HFF-Myc (cell line): ENCODE measurements at regions not wholly inside any gene's neighbourhood (a gene's known extent, or its start where the extent isn't known, plus 50 kb on each side); places are given as distances from the start of the nearest gene placed in this dataset.

Source experiments
- DNase-seq: peaks from one replicate; pipeline ENCODE4 v3.0.0-alpha.2; 2011; ENCODE audit warnings: low read depth; ENCODE audit errors: extremely low read depth
- H3K4me3 ChIP-seq: replicated peaks from 2 replicates; pipeline ENCODE4 v1.5.1; 2011; ENCODE audit warnings: low read depth, mild to moderate bottlenecking, control low read depth, low read length
- TF ChIP-seq, protein P1 (sequence below): IDR thresholded peaks from 2 replicates; pipeline ENCODE4 v1.5.1; 2012; ENCODE audit warnings: mild to moderate bottlenecking, low read depth, low read length, control low read depth; ENCODE audit errors: missing control alignments

DNA sequence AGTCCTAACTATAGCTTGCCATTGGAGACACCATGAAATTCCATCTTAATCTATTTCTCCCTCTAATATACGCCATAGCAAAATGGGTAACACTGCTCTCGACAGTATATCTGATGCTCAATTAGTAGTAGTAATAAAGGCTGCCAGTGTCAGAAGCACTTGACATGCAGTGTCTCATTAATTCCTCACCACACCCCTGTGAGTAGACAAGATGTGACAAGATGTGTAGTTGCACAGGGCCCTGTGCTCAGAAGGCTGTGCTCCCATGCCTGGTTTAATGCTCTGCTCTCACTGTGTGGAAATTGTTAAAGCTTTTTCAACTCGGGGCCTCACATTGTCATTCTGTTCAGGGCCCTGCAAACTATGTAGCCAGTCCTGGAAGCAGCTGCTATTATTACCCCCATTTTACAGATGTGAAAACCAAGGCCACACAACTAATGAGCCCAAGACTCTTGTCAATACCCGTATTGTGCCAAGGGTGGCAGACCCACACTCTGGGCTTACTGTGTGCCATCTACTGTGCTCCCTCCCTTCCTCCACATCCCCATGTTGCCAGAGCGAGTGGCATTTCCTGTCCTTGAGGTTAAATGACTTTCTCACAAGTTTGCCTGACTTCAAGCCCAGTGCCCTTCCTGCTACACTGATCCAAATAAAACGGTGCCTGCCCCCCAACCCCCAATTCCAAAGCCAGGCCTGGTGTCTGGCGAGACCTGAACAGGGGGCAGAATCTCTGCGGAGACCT lies 287.3 kb upstream of the CCL2 start:
- no peak overlapping the region for H3K4me3 ChIP-seq
- no peak for DNase-seq
- TF ChIP-seq, protein P1, sequence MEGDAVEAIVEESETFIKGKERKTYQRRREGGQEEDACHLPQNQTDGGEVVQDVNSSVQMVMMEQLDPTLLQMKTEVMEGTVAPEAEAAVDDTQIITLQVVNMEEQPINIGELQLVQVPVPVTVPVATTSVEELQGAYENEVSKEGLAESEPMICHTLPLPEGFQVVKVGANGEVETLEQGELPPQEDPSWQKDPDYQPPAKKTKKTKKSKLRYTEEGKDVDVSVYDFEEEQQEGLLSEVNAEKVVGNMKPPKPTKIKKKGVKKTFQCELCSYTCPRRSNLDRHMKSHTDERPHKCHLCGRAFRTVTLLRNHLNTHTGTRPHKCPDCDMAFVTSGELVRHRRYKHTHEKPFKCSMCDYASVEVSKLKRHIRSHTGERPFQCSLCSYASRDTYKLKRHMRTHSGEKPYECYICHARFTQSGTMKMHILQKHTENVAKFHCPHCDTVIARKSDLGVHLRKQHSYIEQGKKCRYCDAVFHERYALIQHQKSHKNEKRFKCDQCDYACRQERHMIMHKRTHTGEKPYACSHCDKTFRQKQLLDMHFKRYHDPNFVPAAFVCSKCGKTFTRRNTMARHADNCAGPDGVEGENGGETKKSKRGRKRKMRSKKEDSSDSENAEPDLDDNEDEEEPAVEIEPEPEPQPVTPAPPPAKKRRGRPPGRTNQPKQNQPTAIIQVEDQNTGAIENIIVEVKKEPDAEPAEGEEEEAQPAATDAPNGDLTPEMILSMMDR, result no peak

DNA sequence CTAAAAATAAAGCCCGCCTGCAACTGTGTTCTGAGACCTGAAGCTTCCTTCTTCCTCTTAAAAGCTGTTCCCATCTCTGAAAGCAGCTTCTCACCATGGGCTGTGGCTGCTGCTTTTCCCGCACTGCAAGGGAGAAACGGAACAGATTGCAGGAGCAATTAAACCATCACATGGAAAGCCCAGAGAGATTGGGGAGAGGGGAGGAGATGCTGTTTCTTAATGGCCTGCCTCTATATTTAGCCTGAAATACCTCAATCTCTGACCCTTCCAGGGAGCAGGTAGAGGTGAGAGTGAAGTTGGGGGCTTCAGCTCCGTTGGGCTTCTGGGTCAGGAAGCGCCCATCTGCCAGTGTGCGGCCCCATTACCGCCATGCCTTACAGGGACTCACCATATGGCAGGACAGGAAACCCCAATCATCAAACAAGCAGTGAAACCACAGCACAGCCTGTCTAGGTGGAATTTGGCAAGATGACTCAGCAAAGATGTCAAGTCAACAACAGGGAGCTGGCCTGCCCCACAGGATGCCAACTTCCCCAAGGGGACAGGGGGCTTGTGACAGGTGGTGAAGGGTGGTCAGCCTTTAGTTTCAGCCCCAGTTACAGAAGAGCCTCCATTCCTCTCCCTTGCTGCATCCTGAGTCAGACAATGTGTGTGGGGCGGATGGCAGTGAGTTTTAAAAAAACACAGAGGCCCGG lies 286.6 kb upstream of the CCL2 start:
- H3K4me3 ChIP-seq, result no peak overlapping the region
- DNase-seq, result no peak
- TF ChIP-seq, protein P1, result no peak

DNA sequence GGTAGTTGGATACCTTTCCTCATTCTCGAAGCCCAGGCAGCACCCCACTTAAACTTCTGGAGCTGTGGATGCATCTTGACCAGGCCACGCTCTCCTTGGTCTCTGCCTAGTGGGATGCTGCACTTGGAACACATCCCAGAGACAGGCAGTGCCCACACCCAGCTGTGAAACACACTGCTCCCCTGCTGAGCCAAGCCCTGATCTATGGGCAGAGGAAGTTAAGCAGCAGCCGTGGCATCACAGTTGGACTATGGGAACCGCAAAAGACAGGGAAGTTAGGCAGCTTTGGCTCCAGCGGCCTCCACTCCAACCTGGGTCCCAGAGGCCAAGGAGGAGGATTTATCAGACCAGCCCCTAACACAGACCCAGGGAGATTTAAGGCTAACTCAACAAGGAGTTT lies 284.8 kb upstream of the CCL2 start:
- DNase-seq, result no peak
- TF ChIP-seq, protein P1, result no peak
- no peak overlapping the region for H3K4me3 ChIP-seq

DNA sequence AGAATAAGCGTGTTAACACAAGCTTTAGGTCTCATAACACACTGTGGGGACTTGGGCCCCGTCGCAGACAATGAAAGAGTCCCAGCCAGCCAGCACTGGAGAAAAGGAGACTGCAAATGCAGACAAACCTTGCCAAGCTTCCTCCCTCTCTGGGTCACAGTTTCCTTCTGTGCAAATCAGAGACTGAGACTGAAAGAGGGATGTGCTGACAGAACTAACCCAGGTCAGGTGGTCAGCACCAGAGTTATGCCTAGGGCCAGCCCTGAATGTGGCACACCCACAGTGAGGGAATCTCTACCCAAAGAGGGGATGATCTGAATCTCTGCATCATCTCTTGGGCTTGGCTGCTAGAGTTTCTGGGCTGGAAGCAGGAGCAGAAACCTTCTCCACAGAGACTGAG lies 282.3 kb upstream of the CCL2 start:
- TF ChIP-seq, protein P1, result no peak
- H3K4me3 ChIP-seq, result no peak overlapping the region
- no peak for DNase-seq

DNA sequence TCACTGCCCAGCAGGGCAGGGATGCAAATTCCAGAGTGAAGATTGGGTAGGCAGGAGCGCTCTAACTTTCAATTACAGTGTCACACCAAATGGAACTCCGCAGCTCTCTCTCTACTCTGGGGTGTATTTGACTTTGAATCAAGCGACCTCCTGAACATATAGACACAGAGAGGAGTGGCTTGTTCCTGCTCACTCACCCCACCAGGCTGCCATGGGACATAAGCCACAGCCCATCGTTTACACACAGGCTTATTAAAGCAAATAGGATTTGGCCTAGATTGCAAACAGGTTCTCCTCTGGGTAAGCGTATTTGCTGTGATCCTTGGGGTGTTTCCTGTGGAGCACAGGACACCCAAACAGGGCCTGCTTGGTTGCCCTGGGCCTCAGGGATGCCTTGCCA lies 281.6 kb upstream of the CCL2 start:
- H3K4me3 ChIP-seq, result no peak overlapping the region
- no peak for DNase-seq
- TF ChIP-seq, protein P1, result no peak

DNA sequence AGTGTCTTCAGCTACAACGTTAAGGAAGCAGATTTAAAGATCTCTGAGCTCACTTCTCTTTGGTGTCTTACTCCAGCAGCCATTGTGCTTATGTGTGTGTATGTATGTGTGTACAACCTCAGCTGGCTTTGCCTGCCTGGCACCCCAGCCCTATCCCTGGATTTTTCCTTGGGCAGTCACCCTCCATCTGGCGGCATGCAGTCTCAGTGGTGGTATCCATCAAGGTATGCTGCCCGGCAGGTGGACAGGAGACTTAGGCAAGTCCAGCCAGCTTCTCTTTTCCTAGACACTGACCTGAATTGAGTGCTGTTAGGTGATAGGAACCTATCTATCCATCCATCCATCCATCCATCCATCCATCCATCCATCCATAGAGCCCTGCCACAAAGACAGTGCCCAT lies 280.8 kb upstream of the CCL2 start:
- TF ChIP-seq, protein P1, result no peak
- no peak overlapping the region for H3K4me3 ChIP-seq

DNA sequence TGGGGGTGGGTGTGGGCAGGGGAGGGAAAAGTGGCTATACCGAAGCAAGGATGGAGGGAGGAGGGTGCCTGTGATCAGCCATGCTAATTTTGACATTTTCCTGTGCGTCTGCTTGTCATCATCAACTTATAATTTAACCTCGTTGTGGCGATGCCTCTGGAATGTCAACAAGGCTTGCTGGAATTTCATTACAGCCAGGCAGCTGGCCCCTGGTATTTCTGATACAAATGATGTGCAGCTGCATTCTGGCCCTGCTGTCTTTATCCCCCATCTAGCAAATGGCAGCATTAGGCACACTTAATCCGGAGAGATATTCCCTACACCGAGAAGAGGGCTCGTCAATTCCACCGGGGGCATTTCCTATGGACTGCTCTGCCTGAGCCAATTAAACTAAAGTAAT lies 278.3 kb upstream of the CCL2 start:
- TF ChIP-seq, protein P1, result no peak
- no peak overlapping the region for H3K4me3 ChIP-seq
- DNase-seq, result no peak

More for the DNA sequence above, 280.8 kb upstream of the CCL2 start:
- no peak for DNase-seq
